Spinal cord (tissue), 9 donors: ENCODE measurements at regions not wholly inside any gene's neighbourhood (a gene's known extent, or its start where the extent isn't known, plus 50 kb on each side); places are given as distances from the start of the nearest gene placed in this dataset.
"Not testable (repeated sequence)": the region's sequence is repeated elsewhere in the genome, so short reads cannot be mapped to it uniquely, and the experiment has no call there.

ENCODE experiments used
- DNase-seq, 6 donors: peaks; one replicate each; pipeline versions ENCODE4 v3.0.0 to v3.0.0-alpha.2; 2013 to 2015; ENCODE audit warnings: low spot score in 6 of 6, low read depth in 4 of 6
- H3K27ac ChIP-seq: one replicate; pipeline ENCODE4 v1.5.1; 2013; ENCODE audit warnings: low read depth, low read length, control low read depth
- H3K27me3 ChIP-seq: one replicate; pipeline ENCODE4 v1.6.1; 2013; ENCODE audit warnings: low read length; ENCODE audit not compliant: control insufficient read depth, insufficient read depth
- H3K36me3 ChIP-seq: one replicate; pipeline ENCODE4 v1.6.1; 2013; ENCODE audit warnings: low read length; ENCODE audit not compliant: control insufficient read depth, insufficient read depth
- H3K4me1 ChIP-seq: one replicate; pipeline ENCODE4 v1.6.1; 2013; ENCODE audit warnings: low read length; ENCODE audit not compliant: control insufficient read depth, insufficient read depth
- H3K4me3 ChIP-seq: one replicate; pipeline ENCODE4 v1.5.1; 2013; ENCODE audit warnings: low read depth, low read length, control low read depth
- H3K9me3 ChIP-seq: one replicate; pipeline ENCODE4 v1.6.1; 2013; ENCODE audit warnings: low read length; ENCODE audit not compliant: control insufficient read depth, insufficient read depth
- WGBS: methylation state at CpG from one replicate; pipeline ENCODE4 v1.1.5; 2013; ENCODE audit warnings: missing lambda C conversion rate; ENCODE audit not compliant: insufficient coverage; 5-methylcytosine and 5-hydroxymethylcytosine counted together
- donor health status: healthy.

- no peaks in the 10 kb centered on the region for H3K27me3 ChIP-seq
- DNase-seq = no peak
- H3K4me1 ChIP-seq = no peaks in the 10 kb centered on the region
- H3K27ac ChIP-seq = no peak overlapping the region
- H3K9me3 ChIP-seq = no peaks in the 10 kb centered on the region
- no peaks in the 10 kb centered on the region for H3K36me3 ChIP-seq
- H3K4me3 ChIP-seq = no peak overlapping the region
- WGBS = 86% methylated on average over 3 of the region's 7 CpGs
Observed at GRCh38 chr2:44061876-44062275, 66.1 kb upstream of the LRPPRC start.

GRCh38 chr2:44063033-44063432 is 67.2 kb upstream of the LRPPRC start:
- no peaks in the 10 kb centered on the region for H3K9me3 ChIP-seq
- WGBS = 90% methylated on average over 4 of the region's 4 CpGs
- H3K36me3 ChIP-seq = no peaks in the 10 kb centered on the region
- H3K27me3 ChIP-seq = no peaks in the 10 kb centered on the region
- H3K4me3 ChIP-seq = no peak overlapping the region
- no peak for DNase-seq
- H3K4me1 ChIP-seq = no peaks in the 10 kb centered on the region
- no peak overlapping the region for H3K27ac ChIP-seq

- 93% methylated on average over 6 of the region's 6 CpGs for WGBS
- not testable (repeated sequence) for H3K27me3 ChIP-seq, H3K4me1 ChIP-seq, H3K36me3 ChIP-seq, H3K9me3 ChIP-seq, DNase-seq, H3K27ac ChIP-seq, H3K4me3 ChIP-seq
Observed at GRCh38 chr2:44064281-44064680, 68.5 kb upstream of the LRPPRC start.

GRCh38 chr2:44067012-44067790 is 71.4 kb upstream of the LRPPRC start:
- H3K27ac ChIP-seq, H3K36me3 ChIP-seq, H3K9me3 ChIP-seq, H3K4me3 ChIP-seq, H3K27me3 ChIP-seq, H3K4me1 ChIP-seq, DNase-seq: not testable (repeated sequence)
- WGBS = 99% methylated on average over 13 of the region's 57 CpGs

- not testable (repeated sequence) for H3K4me3 ChIP-seq, H3K36me3 ChIP-seq, H3K27me3 ChIP-seq, H3K4me1 ChIP-seq, H3K9me3 ChIP-seq, H3K27ac ChIP-seq, DNase-seq
- 97% methylated on average over 9 of the region's 22 CpGs for WGBS
Observed at GRCh38 chr2:44067791-44068181, 72.0 kb upstream of the LRPPRC start.

- Histone ChIP-seq H3K36me3 (no peaks in the 10 kb centered on the region), H3K27me3 (no peaks in the 10 kb centered on the region), H3K4me3 (no peak overlapping the region), H3K27ac (no peak overlapping the region), H3K9me3 (no peaks in the 10 kb centered on the region), H3K4me1 (no peaks in the 10 kb centered on the region)
- DNase-seq = no peak
- WGBS = no CpG with 5 or more reads among the region's 2 CpGs
Observed at GRCh38 chr2:44071454-44072046, 75.8 kb upstream of the LRPPRC start.

- WGBS = no CpG with 5 or more reads among the region's 3 CpGs
- not testable (repeated sequence) for H3K4me3 ChIP-seq, H3K27me3 ChIP-seq, DNase-seq, H3K27ac ChIP-seq, H3K4me1 ChIP-seq, H3K36me3 ChIP-seq, H3K9me3 ChIP-seq
Observed at GRCh38 chr2:44073667-44074066, 77.9 kb upstream of the LRPPRC start.

- H3K4me1 ChIP-seq, H3K27me3 ChIP-seq, H3K4me3 ChIP-seq, H3K36me3 ChIP-seq, DNase-seq, H3K27ac ChIP-seq, H3K9me3 ChIP-seq: not testable (repeated sequence)
- WGBS = no CpG with 5 or more reads among the region's 10 CpGs
Observed at GRCh38 chr2:44074795-44075194, 79.0 kb upstream of the LRPPRC start.

GRCh38 chr2:44075541-44075940 is 79.8 kb upstream of the LRPPRC start:
- Histone ChIP-seq H3K27me3 (no peaks in the 10 kb centered on the region), H3K4me3 (no peak overlapping the region), H3K4me1 (no peaks in the 10 kb centered on the region), H3K36me3 (no peaks in the 10 kb centered on the region), H3K27ac (no peak overlapping the region), H3K9me3 (no peaks in the 10 kb centered on the region)
- whole genome bisulfite sequencing = no CpG with 5 or more reads among the region's 6 CpGs
- DNase-seq = peak in 2 of 6 donors; percentile 25 to 68

- Histone ChIP-seq H3K4me3 (no peak overlapping the region), H3K36me3 (no peaks in the 10 kb centered on the region), H3K27ac (no peak overlapping the region), H3K9me3 (no peaks in the 10 kb centered on the region), H3K27me3 (no peaks in the 10 kb centered on the region), H3K4me1 (no peaks in the 10 kb centered on the region)
- no CpG with 5 or more reads among the region's 4 CpGs for WGBS
- no peak for DNase-seq
Observed at GRCh38 chr2:44077942-44078511, 82.2 kb upstream of the LRPPRC start.
